ENCODE measurements at regions not wholly inside any gene's neighbourhood (a gene's known extent, or its start where the extent isn't known, plus 50 kb on each side); places are given as distances from the start of the nearest gene placed in this dataset.

DNA sequence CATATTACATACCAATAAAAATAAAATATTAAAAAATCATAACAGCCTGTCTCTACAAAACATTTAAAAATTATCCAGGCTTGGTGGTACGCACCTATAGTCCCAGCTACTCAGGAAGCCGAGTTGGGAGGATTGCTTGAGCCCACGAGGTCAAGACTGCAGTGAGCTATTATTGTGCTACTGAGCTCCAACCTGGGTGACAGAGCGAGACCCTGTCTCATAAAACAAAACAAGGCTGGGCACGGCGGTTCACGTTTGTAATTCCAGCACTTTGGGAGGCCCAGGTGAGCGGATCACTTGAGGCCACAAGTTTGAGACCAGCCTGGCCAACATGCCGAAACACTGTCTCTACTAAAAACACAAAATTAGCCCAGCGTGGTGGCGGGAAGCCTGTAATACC lies 52.2 kb upstream of the LSM14A start:
- DNase-seq, result no peak

- no peak for DNase-seq
Measured at GRCh38 chr19:34120846-34121639, 51.3 kb upstream of the LSM14A start.
